Suprapubic skin (tissue), 4 donors: ENCODE measurements at regions not wholly inside any gene's neighbourhood (a gene's known extent, or its start where the extent isn't known, plus 50 kb on each side); places are given as distances from the start of the nearest gene placed in this dataset.

Source experiments
- EP300 ChIP-seq: sonication (generic); formaldehyde crosslinking; IDR thresholded peaks from one replicate; pipeline ENCODE4 v1.6.1; 2017; ENCODE audit warnings: antibody characterized with exemption
- POLR2A ChIP-seq, 2 donors: fragments of 450-650 bp; IDR thresholded peaks; one replicate each; pipeline ENCODE4 v1.6.1; 2017; ENCODE audit warnings: antibody characterized with exemption in 2 of 2, mild to moderate bottlenecking in 2 of 2, moderate library complexity in 2 of 2
- POLR2AphosphoS5 ChIP-seq, 3 donors: sonication (generic); formaldehyde crosslinking; IDR thresholded peaks; one replicate each; pipeline ENCODE4 v1.6.1; 2017; ENCODE audit warnings: antibody characterized with exemption in 3 of 3
- TF ChIP-seq, protein P1 (sequence below), 2 donors: fragments of 200-600 bp in 1 of 2; fragments of 450-650 bp in 1 of 2; sonication (generic) in 1 of 2; IDR thresholded peaks; one replicate each; pipeline ENCODE4 v1.5.1; 2016 to 2019; ENCODE audit warnings: antibody characterized with exemption in 2 of 2, mild to moderate bottlenecking in 1 of 2, moderate library complexity in 1 of 2

DNA sequence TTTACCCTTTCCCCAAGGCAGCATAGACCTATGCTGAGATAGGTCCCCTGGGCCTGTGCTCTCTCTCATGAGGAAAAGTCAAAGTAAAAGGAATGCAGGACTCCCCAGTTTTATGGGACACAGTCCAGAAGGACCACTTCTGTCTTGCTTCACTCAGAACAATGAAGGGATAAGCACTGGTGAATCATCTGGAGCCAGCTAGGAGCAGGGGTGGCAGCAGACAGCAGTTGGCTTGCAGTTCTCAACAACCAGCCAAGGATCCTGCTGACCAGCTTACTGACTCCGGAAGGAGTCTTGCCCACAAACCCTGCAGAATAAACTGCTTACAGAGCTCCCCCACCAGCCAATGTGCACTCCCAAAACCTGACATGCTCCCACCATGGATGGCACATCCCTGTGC, 152.1 kb upstream of the GHITM start:
- TF ChIP-seq, protein P1, sequence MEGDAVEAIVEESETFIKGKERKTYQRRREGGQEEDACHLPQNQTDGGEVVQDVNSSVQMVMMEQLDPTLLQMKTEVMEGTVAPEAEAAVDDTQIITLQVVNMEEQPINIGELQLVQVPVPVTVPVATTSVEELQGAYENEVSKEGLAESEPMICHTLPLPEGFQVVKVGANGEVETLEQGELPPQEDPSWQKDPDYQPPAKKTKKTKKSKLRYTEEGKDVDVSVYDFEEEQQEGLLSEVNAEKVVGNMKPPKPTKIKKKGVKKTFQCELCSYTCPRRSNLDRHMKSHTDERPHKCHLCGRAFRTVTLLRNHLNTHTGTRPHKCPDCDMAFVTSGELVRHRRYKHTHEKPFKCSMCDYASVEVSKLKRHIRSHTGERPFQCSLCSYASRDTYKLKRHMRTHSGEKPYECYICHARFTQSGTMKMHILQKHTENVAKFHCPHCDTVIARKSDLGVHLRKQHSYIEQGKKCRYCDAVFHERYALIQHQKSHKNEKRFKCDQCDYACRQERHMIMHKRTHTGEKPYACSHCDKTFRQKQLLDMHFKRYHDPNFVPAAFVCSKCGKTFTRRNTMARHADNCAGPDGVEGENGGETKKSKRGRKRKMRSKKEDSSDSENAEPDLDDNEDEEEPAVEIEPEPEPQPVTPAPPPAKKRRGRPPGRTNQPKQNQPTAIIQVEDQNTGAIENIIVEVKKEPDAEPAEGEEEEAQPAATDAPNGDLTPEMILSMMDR (IDR thresholded peaks at IDR 0.05), result no peak
- TF ChIP-seq POLR2A (IDR thresholded peaks at IDR 0.05), result no peak
- no peak for TF ChIP-seq POLR2AphosphoS5 (IDR thresholded peaks at IDR 0.05)
- TF ChIP-seq EP300, result no peak
